ENCODE measurements at regions not wholly inside any gene's neighbourhood (a gene's known extent, or its start where the extent isn't known, plus 50 kb on each side); places are given as distances from the start of the nearest gene placed in this dataset.
A peak's percentile ranks its signal among the peaks of the same experiment; 100 is the strongest.

DNA sequence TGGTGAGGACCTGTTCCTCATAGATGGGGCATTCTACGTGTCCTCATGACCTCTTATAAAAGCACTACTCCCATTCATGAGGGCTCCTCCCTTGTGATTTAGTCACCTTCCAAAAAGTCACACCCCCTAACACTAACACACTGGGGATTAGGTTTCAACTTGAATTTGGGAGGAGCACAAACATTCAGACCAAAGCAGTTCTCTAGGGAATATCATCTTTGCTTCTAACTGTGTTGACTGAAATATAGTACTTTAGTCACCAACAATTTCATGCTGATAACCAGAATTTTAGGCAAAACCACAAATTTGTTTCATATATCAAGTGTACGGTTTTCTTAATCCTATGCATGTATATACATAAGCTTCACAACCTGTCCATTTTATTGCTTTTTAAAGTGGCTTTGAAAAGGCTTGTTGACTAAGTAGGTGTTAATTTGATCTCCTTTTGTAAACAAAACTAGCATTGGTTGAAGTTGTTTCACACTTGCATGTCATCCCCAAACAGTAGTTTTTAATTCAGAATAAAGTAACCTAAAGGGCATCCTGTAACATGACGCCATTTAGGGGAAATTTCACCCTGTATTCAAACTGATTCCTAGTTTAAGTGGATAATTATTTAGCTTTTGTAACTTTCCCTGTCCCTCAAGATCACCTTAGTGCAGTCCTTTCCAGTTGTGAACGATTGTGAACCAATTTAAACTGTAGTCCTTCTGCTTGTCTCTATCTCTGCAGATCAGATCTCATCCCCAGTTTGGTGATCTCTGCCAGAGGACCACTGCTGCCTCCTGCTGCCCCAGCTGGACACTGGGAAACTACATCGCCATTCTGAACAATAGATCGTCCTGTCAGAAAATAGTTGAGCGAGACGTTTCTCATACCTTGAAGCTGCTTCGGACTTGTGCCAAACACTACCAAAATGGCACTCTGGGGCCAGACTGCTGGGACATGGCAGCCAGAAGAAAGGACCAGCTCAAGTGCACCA is 141.1 kb downstream of the TLR5 start (continued):
- TF ChIP-seq ZNF121 (tag by site-specific recombination; IDR thresholded peaks at IDR 0.05), result no peak
- TF ChIP-seq ZNF132 (tag by site-specific recombination; IDR thresholded peaks at IDR 0.05; ENCODE audit: borderline replicate concordance), result no peak
- peak; percentile 33; the same call in 1 of the 2 replicates for TF ChIP-seq BCL11A (tag by site-specific recombination; IDR thresholded peaks at IDR 0.05; ENCODE audit: low read depth)
- TF ChIP-seq ZBTB8A (tag by site-specific recombination; IDR thresholded peaks at IDR 0.05), result no peak
- no peak for TF ChIP-seq MYNN (tag by site-specific recombination; IDR thresholded peaks at IDR 0.05; ENCODE audit: borderline replicate concordance)
- TF ChIP-seq ZNF24 (tag by site-specific recombination; IDR thresholded peaks at IDR 0.05), result peak; percentile 81
- TF ChIP-seq, protein P1, sequence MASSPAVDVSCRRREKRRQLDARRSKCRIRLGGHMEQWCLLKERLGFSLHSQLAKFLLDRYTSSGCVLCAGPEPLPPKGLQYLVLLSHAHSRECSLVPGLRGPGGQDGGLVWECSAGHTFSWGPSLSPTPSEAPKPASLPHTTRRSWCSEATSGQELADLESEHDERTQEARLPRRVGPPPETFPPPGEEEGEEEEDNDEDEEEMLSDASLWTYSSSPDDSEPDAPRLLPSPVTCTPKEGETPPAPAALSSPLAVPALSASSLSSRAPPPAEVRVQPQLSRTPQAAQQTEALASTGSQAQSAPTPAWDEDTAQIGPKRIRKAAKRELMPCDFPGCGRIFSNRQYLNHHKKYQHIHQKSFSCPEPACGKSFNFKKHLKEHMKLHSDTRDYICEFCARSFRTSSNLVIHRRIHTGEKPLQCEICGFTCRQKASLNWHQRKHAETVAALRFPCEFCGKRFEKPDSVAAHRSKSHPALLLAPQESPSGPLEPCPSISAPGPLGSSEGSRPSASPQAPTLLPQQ (tag by site-specific recombination; IDR thresholded peaks at IDR 0.05), result peak; percentile 16; the same call in 1 of the 2 replicates
- TF ChIP-seq REPIN1 (tag by site-specific recombination; IDR thresholded peaks at IDR 0.05; ENCODE audit: low read depth), result no peak
- no peak; the same call in 1 of the 2 replicates for TF ChIP-seq KLF7 (tag by site-specific recombination; IDR thresholded peaks at IDR 0.05; ENCODE audit: borderline replicate concordance)
- no peak for TF ChIP-seq ZNF610 (tag by site-specific recombination; IDR thresholded peaks at IDR 0.05; ENCODE audit: borderline replicate concordance)
- TF ChIP-seq, protein P2, sequence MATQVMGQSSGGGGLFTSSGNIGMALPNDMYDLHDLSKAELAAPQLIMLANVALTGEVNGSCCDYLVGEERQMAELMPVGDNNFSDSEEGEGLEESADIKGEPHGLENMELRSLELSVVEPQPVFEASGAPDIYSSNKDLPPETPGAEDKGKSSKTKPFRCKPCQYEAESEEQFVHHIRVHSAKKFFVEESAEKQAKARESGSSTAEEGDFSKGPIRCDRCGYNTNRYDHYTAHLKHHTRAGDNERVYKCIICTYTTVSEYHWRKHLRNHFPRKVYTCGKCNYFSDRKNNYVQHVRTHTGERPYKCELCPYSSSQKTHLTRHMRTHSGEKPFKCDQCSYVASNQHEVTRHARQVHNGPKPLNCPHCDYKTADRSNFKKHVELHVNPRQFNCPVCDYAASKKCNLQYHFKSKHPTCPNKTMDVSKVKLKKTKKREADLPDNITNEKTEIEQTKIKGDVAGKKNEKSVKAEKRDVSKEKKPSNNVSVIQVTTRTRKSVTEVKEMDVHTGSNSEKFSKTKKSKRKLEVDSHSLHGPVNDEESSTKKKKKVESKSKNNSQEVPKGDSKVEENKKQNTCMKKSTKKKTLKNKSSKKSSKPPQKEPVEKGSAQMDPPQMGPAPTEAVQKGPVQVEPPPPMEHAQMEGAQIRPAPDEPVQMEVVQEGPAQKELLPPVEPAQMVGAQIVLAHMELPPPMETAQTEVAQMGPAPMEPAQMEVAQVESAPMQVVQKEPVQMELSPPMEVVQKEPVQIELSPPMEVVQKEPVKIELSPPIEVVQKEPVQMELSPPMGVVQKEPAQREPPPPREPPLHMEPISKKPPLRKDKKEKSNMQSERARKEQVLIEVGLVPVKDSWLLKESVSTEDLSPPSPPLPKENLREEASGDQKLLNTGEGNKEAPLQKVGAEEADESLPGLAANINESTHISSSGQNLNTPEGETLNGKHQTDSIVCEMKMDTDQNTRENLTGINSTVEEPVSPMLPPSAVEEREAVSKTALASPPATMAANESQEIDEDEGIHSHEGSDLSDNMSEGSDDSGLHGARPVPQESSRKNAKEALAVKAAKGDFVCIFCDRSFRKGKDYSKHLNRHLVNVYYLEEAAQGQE (tag by site-specific recombination; IDR thresholded peaks at IDR 0.05), result no peak
- 0 out of 2 replicates have a peak, but pooled peaks have one; percentile 46 for TF ChIP-seq ZXDB (tag by site-specific recombination; IDR thresholded peaks at IDR 0.05)
- TF ChIP-seq OVOL3 (tag by site-specific recombination; IDR thresholded peaks at IDR 0.05), result peak; percentile 46; the same call in 1 of the 2 replicates
- TF ChIP-seq ZNF335 (tag by site-specific recombination; conservative IDR thresholded peaks at IDR 0.05), result no peak
- peak; percentile 55; the same call in 1 of the 2 replicates for TF ChIP-seq ZBTB48 (tag by site-specific recombination; IDR thresholded peaks at IDR 0.05)
- no peak for TF ChIP-seq ZNF133 (tag by site-specific recombination; IDR thresholded peaks at IDR 0.05)
- no peak for TF ChIP-seq ZNF112 (tag by site-specific recombination; IDR thresholded peaks at IDR 0.05)
- TF ChIP-seq, protein P3, sequence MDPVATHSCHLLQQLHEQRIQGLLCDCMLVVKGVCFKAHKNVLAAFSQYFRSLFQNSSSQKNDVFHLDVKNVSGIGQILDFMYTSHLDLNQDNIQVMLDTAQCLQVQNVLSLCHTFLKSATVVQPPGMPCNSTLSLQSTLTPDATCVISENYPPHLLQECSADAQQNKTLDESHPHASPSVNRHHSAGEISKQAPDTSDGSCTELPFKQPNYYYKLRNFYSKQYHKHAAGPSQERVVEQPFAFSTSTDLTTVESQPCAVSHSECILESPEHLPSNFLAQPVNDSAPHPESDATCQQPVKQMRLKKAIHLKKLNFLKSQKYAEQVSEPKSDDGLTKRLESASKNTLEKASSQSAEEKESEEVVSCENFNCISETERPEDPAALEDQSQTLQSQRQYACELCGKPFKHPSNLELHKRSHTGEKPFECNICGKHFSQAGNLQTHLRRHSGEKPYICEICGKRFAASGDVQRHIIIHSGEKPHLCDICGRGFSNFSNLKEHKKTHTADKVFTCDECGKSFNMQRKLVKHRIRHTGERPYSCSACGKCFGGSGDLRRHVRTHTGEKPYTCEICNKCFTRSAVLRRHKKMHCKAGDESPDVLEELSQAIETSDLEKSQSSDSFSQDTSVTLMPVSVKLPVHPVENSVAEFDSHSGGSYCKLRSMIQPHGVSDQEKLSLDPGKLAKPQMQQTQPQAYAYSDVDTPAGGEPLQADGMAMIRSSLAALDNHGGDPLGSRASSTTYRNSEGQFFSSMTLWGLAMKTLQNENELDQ (tag by site-specific recombination; IDR thresholded peaks at IDR 0.05; ENCODE audit: low read depth), result no peak
- TF ChIP-seq ZNF174 (tag by site-specific recombination; IDR thresholded peaks at IDR 0.05), result no peak
- TF ChIP-seq, protein P4, sequence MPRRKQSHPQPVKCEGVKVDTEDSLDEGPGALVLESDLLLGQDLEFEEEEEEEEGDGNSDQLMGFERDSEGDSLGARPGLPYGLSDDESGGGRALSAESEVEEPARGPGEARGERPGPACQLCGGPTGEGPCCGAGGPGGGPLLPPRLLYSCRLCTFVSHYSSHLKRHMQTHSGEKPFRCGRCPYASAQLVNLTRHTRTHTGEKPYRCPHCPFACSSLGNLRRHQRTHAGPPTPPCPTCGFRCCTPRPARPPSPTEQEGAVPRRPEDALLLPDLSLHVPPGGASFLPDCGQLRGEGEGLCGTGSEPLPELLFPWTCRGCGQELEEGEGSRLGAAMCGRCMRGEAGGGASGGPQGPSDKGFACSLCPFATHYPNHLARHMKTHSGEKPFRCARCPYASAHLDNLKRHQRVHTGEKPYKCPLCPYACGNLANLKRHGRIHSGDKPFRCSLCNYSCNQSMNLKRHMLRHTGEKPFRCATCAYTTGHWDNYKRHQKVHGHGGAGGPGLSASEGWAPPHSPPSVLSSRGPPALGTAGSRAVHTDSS (tag by site-specific recombination; IDR thresholded peaks at IDR 0.05), result no peak
- no peak for TF ChIP-seq ZNF19 (tag by site-specific recombination; IDR thresholded peaks at IDR 0.05; ENCODE audit: low read depth)
- peak; percentile 91 for TF ChIP-seq KLF10 (tag by site-specific recombination; IDR thresholded peaks at IDR 0.05)
- TF ChIP-seq, protein P5, sequence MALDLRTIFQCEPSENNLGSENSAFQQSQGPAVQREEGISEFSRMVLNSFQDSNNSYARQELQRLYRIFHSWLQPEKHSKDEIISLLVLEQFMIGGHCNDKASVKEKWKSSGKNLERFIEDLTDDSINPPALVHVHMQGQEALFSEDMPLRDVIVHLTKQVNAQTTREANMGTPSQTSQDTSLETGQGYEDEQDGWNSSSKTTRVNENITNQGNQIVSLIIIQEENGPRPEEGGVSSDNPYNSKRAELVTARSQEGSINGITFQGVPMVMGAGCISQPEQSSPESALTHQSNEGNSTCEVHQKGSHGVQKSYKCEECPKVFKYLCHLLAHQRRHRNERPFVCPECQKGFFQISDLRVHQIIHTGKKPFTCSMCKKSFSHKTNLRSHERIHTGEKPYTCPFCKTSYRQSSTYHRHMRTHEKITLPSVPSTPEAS (tag by site-specific recombination; IDR thresholded peaks at IDR 0.05), result no peak
- TF ChIP-seq SCRT2 (tag by site-specific recombination; IDR thresholded peaks at IDR 0.05), result 0 out of 2 replicates have a peak, but pooled peaks have one; percentile 28
- no peak for TF ChIP-seq GLIS2 (tag by site-specific recombination; IDR thresholded peaks at IDR 0.05)
- TF ChIP-seq ZNF423 (tag by site-specific recombination; IDR thresholded peaks at IDR 0.05), result no peak
